8988T (cell line): ENCODE measurements at regions not wholly inside any gene's neighbourhood (a gene's known extent, or its start where the extent isn't known, plus 50 kb on each side); places are given as distances from the start of the nearest gene placed in this dataset.

Source experiments
- DNase-seq: peaks from one replicate; pipeline ENCODE4 v3.0.0; 2011

DNA sequence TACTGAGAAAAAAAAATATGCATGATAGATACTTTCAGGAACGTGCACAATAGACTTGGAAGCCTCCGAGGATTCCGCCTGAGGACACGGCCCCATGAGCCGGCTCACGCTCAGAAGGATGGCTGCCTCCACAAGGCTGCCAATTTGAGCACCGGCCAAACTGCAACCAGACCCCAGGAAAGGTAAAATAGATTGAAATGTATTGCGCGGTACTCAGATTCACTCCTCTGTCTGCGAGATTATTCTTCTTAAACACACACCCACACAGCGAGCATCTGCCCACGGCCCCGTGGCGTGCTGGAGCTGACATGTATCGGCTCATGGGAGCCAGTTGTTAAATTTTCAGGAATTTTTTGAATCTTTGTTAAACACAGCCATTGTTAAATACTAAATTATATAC is 653.2 kb upstream of the MKI67 start:
- no peak for DNase-seq

DNA sequence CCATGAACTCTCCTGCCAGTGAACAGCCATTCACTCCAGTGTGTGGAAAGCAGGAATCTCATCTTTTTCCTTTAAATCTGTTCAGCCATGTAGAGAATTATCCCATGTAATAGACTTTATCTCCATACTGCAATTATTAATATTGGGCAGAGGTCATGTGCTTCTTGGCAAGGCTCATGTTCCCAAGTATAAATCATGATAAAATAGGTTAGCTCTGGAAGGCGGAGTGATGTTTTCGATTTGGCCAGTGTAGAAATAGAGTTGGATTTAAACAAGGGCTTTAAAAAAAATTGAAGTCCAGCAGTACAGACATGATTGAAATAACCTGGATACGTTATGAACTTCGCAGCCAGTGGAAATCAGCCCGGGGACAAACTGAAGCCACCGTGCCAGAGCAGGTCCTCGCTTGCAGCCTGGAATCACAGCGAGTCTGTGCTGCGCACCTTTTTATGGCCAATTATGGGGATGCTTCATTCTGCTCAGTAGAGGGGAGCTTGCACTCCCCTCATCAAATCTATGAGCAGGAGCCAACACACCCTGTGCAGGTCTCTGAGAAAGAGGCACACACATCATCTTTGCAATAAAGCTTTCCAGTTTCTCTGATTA is 654.0 kb upstream of the MKI67 start:
- DNase-seq, result no peak

- DNase-seq, result no peak
Measured at GRCh38 chr10:128781637-128782036, 655.4 kb upstream of the MKI67 start.

DNA sequence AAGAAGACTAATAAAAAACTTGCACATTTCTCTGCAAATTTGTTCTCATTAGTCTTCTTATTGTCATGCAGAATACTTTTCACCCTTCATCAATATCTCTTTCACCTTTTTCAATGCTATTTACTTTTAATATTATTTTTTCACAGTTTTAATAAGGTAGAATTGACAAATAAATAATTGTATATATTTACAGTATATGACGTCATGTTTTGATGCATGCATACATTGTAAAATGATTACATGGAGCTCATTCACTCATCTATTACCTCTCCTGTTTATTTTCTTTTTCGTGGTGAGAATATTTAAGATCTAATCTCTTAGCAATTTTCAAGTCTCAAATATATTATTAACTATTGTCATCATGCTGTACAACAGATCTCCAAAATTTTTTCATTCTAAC is 658.2 kb upstream of the MKI67 start:
- no peak for DNase-seq

DNA sequence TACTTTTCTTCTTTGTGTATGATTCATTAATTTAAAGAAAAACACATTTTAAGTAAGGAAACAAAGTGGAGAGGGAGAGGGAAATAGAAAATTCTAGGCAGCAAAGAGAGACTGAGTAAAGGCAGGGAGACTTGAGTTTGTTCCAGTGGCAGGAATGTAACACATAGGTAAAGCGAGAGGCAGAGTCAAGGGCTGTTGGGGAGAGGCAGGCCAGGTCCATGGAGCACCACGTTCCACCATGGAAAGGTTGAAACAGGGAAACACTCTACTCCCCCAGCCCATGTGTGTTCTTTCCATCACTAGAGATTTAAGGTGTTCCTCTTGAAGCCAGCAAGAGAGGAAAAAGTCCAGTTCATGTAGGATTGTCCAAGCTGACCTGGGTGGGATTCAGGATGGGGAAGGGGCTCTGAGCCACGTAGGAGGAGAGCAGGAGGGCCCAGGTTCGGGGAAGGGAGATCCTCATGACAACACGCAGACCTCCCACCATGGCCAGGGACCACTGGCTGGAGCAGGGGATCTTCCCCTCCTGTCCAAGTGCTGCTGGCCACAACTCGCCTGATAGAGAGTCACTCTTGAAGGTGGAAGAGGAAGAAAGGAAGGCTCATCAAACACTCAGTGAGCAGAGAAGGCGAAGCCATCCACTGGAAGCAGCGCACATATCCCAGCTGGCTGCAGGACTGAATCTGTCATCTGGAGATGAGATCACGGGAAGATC is 666.4 kb upstream of the MKI67 start:
- no peak for DNase-seq

GRCh38 chr10:128793726-128794655 is 667.8 kb upstream of the MKI67 start:
- no peak for DNase-seq

- no peak for DNase-seq
Measured at GRCh38 chr10:128796396-128796912, 670.2 kb upstream of the MKI67 start.

- no peak for DNase-seq
Measured at GRCh38 chr10:128802062-128802461, 665.0 kb upstream of the MGMT start.

DNA sequence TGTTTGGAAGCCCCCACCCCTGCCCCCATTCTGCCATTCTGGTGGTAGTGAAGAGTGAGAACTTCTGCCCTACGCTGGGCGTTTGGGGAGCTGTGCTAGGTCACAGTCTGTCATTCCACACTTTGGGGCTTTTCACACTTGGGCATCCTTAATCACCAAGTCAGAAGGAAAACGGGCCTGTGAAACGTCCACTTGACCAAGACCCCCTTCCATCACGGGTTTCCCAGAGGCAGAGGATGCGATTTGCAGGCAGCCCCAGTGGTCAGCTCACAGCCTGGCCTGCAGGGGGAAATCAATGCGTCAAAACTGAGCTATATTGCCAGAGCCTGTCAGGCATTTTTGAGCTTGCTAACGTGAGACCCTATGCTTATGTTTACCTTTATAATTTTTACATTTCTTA is 663.3 kb upstream of the MGMT start:
- no peak for DNase-seq

DNA sequence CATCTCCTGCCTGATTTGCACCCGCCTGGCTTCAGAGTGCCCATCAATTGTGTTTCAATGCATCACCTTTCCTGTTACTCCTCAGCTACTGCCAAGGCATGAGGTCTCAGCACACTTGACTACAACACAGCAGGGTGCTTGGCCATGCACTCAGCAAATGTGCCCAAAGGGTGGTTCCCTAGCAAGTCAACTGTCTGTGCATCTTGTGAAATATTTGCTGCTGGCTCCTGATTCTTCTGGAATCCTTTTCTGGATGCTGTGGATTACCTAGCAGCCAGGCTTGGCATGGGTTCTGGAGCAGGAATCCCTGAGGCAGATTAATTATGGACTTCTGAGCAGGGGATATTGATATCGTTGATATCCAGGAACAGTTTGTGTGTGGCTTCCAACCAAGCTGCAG is 662.6 kb upstream of the MGMT start:
- no peak for DNase-seq

DNA sequence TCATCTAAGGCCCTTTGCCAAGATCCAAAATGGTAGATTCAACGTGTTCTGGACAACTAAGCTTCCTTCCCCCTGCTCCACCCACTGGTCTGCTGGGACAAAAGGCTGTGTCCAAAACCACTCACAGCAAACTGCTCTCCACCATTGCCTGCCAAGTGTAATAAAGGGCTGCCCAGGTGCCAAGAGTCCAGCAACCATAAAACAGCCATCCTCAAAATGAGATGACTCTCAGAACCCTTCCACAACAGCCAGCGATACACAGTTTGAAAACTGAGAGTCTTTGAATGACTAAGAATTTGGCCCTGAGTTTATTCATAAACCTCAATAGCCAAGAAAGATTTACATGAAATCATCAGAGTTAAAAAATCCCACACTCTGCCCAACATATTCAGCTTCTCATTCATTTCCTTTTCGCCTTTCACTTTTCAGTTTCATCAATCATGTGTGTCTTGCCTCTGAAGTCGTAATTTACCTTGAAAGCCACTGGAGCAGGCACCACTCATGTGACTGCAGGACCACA is 658.1 kb upstream of the MGMT start:
- no peak for DNase-seq

- no peak for DNase-seq
Measured at GRCh38 chr10:128811511-128811910, 655.5 kb upstream of the MGMT start.

DNA sequence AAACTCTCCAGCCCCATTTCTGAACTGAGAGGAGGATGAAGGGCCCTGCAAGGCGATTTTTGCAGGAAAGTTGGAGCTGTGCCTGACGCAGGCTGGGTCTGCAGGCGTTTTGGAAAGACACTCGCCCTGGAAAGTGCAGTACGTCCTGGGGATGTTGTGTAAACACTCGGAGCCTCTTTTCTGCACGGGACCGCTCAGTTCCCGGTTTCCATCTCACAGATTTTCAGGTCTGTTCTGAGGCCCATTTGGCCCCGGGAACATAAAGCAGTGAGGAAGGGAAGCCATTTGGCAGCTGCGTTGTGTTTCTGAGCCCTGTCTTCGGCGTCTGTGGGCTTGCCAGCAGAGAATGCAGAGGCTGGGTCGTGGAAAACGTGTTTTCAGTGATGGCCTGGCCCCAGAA is 655.0 kb upstream of the MGMT start:
- DNase-seq, result no peak

- DNase-seq, result no peak
Measured at GRCh38 chr10:128813574-128813973, 653.5 kb upstream of the MGMT start.

DNA sequence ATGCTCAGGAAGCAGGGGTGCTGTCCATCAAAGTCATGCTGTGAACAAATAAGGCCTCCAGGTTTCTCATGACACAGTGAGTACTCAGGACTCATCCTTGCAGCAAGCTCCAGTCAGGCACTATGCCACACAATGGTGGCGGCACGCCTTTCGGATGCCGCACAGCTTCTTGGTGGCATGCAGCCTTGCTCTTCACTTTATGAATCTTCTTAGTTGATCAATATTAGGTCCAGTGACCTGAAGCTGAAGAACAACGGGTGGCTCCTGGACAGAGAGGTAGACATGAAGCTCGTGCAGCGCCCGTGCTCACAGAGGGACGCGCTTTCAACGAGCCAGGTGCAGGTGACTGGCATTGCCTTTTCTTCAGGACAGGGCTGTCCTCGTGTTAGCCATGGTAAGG is 653.0 kb upstream of the MGMT start:
- no peak for DNase-seq

DNA sequence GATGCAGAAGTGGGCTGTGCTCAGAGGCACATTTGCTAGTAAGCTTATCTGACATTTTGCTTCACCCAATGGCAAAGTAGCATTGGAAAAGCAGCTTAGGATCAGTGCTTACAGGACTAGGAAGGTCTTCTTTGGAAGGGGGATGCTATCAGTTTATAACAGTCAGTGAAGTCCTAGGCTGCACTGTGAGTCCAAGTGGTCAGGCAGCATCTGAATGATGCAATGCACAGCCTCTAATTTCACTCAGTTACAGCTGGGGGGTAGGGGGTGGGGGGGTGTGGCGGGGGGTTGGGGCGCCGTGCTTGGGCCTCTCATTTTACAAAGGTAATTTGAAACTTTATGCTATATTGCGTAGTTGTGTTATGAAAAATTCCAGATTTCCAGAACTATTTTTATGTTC is 652.3 kb upstream of the MGMT start:
- DNase-seq, result no peak

GRCh38 chr10:128816726-128817125 is 650.3 kb upstream of the MGMT start:
- no peak for DNase-seq

DNA sequence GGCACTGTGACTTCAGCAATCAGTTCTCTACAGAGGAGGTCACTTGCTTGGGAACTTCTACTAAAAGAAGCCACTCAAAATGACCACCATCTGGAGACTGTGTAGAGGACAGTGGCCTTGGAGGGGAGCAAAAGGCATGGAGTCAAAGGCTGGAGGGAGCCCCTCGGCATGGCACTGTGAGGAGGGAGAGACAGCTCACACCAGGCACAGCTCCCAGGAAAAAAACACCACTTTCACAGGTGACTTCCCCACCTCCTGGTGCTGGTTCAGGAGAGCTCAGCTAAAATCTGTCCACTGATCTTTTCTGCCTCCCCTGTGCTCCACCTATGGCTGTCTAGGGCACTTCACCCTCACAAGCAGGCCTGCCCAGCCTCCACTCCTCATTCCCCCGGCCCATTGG is 649.4 kb upstream of the MGMT start:
- no peak for DNase-seq

GRCh38 chr10:128820663-128821062 is 646.4 kb upstream of the MGMT start:
- DNase-seq, result no peak

DNA sequence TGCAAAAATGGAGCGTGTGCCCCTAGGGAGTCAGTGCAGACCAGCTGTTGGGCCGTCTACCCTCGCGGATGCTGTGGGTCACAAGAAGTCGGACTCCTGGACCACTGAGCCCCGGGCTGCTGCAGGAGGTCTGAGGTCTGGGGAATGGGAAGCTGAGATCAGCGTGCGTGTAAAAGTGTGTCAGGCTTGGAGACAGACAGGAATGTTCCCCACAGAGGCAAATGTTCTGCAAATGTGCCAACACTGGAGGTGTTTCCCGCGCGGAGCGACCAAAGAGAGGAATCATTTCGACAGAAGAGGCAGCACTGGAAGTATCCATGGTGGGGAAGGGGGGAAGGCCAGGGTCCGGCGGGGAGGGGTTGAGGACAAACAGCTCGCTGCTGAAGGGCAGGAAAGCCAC is 643.8 kb upstream of the MGMT start:
- no peak for DNase-seq

DNA sequence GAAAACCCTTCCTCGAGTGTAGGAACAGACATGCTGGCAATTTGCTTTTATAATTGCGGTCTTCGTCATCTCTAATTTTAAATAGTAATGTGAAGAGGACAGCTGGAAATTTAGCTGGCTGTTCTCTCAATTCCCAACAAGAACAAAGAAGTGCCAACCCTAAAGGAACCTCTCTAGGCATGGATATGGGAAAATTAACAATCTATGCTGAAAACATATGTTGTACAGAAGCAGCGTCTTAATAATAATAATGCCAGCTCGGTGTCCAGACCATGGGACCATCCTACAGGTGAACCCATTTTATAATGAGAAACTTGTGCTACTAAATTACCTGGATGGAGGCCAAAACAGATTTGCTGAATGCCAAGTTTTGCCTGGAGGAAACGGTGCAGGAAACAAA is 641.4 kb upstream of the MGMT start:
- DNase-seq, result no peak

- DNase-seq, result no peak
Measured at GRCh38 chr10:128833671-128834070, 633.4 kb upstream of the MGMT start.

DNA sequence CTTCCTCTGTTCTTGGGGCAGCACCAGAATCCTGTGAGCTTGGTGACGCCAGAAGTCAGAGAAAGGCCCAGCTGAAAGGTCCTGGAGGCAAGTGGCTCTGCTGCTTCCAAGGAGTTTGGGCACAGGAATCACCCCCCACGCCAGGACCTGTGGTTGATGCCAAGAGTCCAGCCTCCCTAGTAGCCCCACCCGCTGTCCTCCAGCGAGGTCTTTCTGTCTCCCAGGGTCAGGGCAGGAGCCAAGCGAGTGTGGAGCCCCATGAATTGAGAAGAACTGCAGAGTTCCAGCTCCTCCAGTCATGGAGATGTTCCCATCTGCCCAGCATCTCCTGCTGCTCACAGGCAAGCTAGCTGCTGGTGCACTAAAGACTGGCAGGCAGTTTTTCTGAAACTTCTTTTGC is 631.7 kb upstream of the MGMT start:
- no peak for DNase-seq

- DNase-seq, result no peak
Measured at GRCh38 chr10:128837478-128837877, 629.6 kb upstream of the MGMT start.
